ENCODE measurements at regions not wholly inside any gene's neighbourhood (a gene's known extent, or its start where the extent isn't known, plus 50 kb on each side); places are given as distances from the start of the nearest gene placed in this dataset.

DNA sequence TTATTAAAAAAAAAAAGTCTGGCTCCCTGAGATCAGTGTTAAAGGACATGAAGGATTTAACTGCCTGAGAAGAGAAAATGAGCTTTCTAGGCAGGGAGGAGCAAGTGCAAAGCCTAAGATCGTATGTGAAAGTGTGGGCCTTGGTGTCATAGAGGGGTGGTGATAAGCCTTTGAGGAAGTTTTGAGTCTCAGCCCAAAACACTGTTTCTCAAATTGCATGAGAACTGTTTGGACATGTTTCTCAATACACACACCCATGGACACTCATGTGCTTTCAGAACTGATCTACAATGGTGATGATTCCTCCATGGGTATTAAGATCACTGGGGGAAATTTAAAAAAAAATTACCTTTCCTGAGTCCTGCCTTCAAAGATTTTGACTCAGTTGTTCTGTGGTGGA is 336.7 kb upstream of the RND3 start:
- no peak overlapping the region for H3K4me3 ChIP-seq (ENCODE audit: low read length)
- no peaks in the 10 kb centered on the region for H3K27me3 ChIP-seq (ENCODE audit: low read depth, low read length)
- no peak overlapping the region for H3K9ac ChIP-seq (ENCODE audit: low read length)
- no peak overlapping the region for H2AFZ ChIP-seq (ENCODE audit: low read depth, low read length)
- no peaks in the 10 kb centered on the region for H3K79me2 ChIP-seq (ENCODE audit: low read length)
- H3K36me3 ChIP-seq (replicated peaks; ENCODE audit: low read depth, low read length): no peaks in the 10 kb centered on the region
- no peaks in the 10 kb centered on the region for H3K4me1 ChIP-seq (ENCODE audit: low read length)
- H3K9me3 ChIP-seq (ENCODE audit: insufficient read depth, low read length): no peaks in the 10 kb centered on the region
- H3K27ac ChIP-seq (ENCODE audit: low read length): no peak overlapping the region
- H4K20me1 ChIP-seq (ENCODE audit: insufficient read depth, low read length): no peaks in the 10 kb centered on the region
- TF ChIP-seq, protein P1, sequence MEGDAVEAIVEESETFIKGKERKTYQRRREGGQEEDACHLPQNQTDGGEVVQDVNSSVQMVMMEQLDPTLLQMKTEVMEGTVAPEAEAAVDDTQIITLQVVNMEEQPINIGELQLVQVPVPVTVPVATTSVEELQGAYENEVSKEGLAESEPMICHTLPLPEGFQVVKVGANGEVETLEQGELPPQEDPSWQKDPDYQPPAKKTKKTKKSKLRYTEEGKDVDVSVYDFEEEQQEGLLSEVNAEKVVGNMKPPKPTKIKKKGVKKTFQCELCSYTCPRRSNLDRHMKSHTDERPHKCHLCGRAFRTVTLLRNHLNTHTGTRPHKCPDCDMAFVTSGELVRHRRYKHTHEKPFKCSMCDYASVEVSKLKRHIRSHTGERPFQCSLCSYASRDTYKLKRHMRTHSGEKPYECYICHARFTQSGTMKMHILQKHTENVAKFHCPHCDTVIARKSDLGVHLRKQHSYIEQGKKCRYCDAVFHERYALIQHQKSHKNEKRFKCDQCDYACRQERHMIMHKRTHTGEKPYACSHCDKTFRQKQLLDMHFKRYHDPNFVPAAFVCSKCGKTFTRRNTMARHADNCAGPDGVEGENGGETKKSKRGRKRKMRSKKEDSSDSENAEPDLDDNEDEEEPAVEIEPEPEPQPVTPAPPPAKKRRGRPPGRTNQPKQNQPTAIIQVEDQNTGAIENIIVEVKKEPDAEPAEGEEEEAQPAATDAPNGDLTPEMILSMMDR (IDR thresholded peaks at IDR 0.05; ENCODE audit: low read depth, low read length): no peak
- TF ChIP-seq EZH2phosphoT487 (IDR thresholded peaks at IDR 0.05; ENCODE audit: low read depth): no peak
- no peak overlapping the region for H3K4me2 ChIP-seq (ENCODE audit: low read length)

DNA sequence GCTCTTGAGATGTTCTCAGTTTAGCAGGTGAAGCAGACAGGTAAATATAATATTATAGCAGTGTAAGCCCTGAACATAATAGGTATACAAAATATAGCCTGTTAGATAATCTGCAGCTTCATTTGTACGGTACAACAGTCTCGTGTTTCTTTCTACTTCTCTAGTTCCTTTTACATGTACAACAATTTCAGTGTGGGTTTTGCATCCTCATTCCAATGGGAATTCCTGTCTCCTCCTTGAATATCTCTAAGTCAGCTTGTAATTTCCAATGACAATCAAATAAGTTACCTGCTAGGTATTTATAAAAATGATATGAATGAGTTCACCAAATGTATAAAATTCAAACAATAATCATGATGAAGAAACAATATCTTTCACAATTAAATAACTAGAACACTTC is 330.0 kb upstream of the RND3 start:
- Histone ChIP-seq H3K79me2 (ENCODE audit: low read length) (no peaks in the 10 kb centered on the region), H3K4me1 (ENCODE audit: low read length) (no peaks in the 10 kb centered on the region), H4K20me1 (ENCODE audit: insufficient read depth, low read length) (no peaks in the 10 kb centered on the region), H3K27me3 (ENCODE audit: low read depth, low read length) (no peaks in the 10 kb centered on the region), H3K9me3 (ENCODE audit: insufficient read depth, low read length) (no peaks in the 10 kb centered on the region), H3K27ac (ENCODE audit: low read length) (no peak overlapping the region), H3K9ac (ENCODE audit: low read length) (no peak overlapping the region), H2AFZ (ENCODE audit: low read depth, low read length) (no peak overlapping the region), H3K4me3 (ENCODE audit: low read length) (no peak overlapping the region), H3K4me2 (ENCODE audit: low read length) (no peak overlapping the region), H3K36me3 (replicated peaks; ENCODE audit: low read depth, low read length) (no peaks in the 10 kb centered on the region)
- TF ChIP-seq, protein P1 (IDR thresholded peaks at IDR 0.05; ENCODE audit: low read depth, low read length): no peak
- no peak for TF ChIP-seq EZH2phosphoT487 (IDR thresholded peaks at IDR 0.05; ENCODE audit: low read depth)

DNA sequence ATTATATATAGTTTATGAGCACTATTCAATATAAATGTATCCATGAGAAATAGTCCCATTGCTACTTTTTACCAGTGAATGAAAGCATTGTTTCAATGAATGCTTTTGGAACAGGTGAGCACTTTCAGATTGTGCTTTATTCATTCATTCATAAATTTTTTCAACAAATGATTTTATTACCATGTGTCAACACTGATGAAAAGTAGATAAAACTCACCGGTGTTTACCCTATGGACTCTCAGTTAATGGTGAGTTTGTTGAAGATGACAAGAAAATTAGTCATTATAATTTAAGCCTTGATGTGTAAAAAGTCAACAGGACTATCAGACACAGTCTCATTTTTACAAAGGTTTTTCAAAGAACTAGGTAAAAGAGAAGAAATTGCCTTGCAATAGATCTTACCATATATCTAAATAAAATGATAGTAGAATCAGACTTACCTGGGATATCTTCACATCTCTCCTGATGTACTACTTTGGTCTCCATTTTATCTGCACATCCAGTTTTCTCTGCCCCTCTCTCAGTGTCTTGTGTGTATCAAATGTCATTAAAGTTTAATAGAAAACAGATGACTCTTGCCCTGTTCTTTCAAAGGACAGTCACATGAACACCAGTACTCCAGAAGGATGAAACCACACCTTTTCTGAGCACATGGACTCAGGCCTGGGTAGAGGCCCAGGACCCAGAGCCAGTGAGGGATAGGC is 325.3 kb upstream of the RND3 start:
- no peaks in the 10 kb centered on the region for H3K9me3 ChIP-seq (ENCODE audit: insufficient read depth, low read length)
- no peaks in the 10 kb centered on the region for H4K20me1 ChIP-seq (ENCODE audit: insufficient read depth, low read length)
- no peak overlapping the region for H3K4me3 ChIP-seq (ENCODE audit: low read length)
- H3K79me2 ChIP-seq (ENCODE audit: low read length): no peaks in the 10 kb centered on the region
- no peaks in the 10 kb centered on the region for H3K36me3 ChIP-seq (replicated peaks; ENCODE audit: low read depth, low read length)
- TF ChIP-seq, protein P1 (IDR thresholded peaks at IDR 0.05; ENCODE audit: low read depth, low read length): no peak
- no peak for TF ChIP-seq EZH2phosphoT487 (IDR thresholded peaks at IDR 0.05; ENCODE audit: low read depth)
- H3K27me3 ChIP-seq (ENCODE audit: low read depth, low read length): no peaks in the 10 kb centered on the region
- no peak overlapping the region for H3K9ac ChIP-seq (ENCODE audit: low read length)
- H3K4me2 ChIP-seq (ENCODE audit: low read length): no peak overlapping the region
- no peak overlapping the region for H2AFZ ChIP-seq (ENCODE audit: low read depth, low read length)
- H3K4me1 ChIP-seq (ENCODE audit: low read length): no peaks in the 10 kb centered on the region
- no peak overlapping the region for H3K27ac ChIP-seq (ENCODE audit: low read length)

DNA sequence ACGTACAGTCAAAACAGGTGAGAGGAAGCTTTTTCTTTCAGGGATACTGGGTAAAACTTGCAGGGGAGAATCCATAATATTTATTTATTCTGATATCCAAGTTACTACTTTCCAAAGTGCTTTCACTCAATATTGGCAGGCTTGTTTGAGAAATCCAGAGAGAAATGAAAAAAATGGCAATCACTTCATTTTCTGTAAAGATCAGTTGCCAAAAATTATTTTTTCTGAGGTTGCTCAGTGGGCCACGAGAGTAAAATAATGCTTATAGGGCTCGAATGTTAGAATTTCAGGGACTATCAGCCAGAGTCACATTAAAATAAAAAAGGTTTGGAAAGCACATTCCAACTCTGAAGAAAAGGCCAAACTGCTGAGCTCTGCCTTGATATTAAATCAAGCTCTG is 324.6 kb upstream of the RND3 start:
- Histone ChIP-seq H3K4me2 (ENCODE audit: low read length) (no peak overlapping the region), H2AFZ (ENCODE audit: low read depth, low read length) (no peak overlapping the region), H3K9ac (ENCODE audit: low read length) (no peak overlapping the region), H3K79me2 (ENCODE audit: low read length) (no peaks in the 10 kb centered on the region), H3K27ac (ENCODE audit: low read length) (no peak overlapping the region), H3K4me1 (ENCODE audit: low read length) (no peaks in the 10 kb centered on the region), H3K27me3 (ENCODE audit: low read depth, low read length) (no peaks in the 10 kb centered on the region), H3K9me3 (ENCODE audit: insufficient read depth, low read length) (no peaks in the 10 kb centered on the region), H4K20me1 (ENCODE audit: insufficient read depth, low read length) (no peaks in the 10 kb centered on the region), H3K36me3 (replicated peaks; ENCODE audit: low read depth, low read length) (no peaks in the 10 kb centered on the region), H3K4me3 (ENCODE audit: low read length) (no peak overlapping the region)
- no peak for TF ChIP-seq EZH2phosphoT487 (IDR thresholded peaks at IDR 0.05; ENCODE audit: low read depth)
- TF ChIP-seq, protein P1 (IDR thresholded peaks at IDR 0.05; ENCODE audit: low read depth, low read length): no peak

All from OCI-LY3 (cell line).